Retinal pigment epithelial cell (primary cell): ENCODE measurements at regions not wholly inside any gene's neighbourhood (a gene's known extent, or its start where the extent isn't known, plus 50 kb on each side); places are given as distances from the start of the nearest gene placed in this dataset.

Source experiments
- DNase-seq: peaks from one replicate; pipeline ENCODE4 v3.0.0-alpha.2; 2010; ENCODE audit warnings: low read depth
- H3K4me3 ChIP-seq: 2 replicates; pipeline ENCODE4 v1.5.1; 2011; ENCODE audit warnings: mild to moderate bottlenecking, low read length, control low read depth, moderate library complexity
- CTCF ChIP-seq: conservative IDR thresholded peaks from 2 replicates; pipeline ENCODE4 v1.5.1; 2011; ENCODE audit warnings: low read depth, low read length, control low read depth, inconsistent platforms

- no peak for TF ChIP-seq CTCF
- no peak overlapping the region for H3K4me3 ChIP-seq
- DNase-seq: no peak
Measured at GRCh38 chr7:96591900-96592676, 117.6 kb downstream of the SEM1 start.

GRCh38 chr7:96591159-96591899 lies 118.3 kb downstream of the SEM1 start:
- TF ChIP-seq CTCF: no peak
- H3K4me3 ChIP-seq: no peak overlapping the region
- no peak for DNase-seq

GRCh38 chr7:96589038-96589437 lies 120.6 kb downstream of the SEM1 start:
- TF ChIP-seq CTCF: no peak
- no peak for DNase-seq
- H3K4me3 ChIP-seq: no peak overlapping the region

- no peak for TF ChIP-seq CTCF
- H3K4me3 ChIP-seq: no peak overlapping the region
- no peak for DNase-seq
Measured at GRCh38 chr7:96579119-96579518, 130.5 kb downstream of the SEM1 start.

- no peak for TF ChIP-seq CTCF
- DNase-seq: no peak
- no peak overlapping the region for H3K4me3 ChIP-seq
Measured at GRCh38 chr7:96578606-96579005, 131.0 kb downstream of the SEM1 start.

GRCh38 chr7:96563409-96563808 lies 146.2 kb downstream of the SEM1 start:
- no peak for DNase-seq
- TF ChIP-seq CTCF: no peak
- H3K4me3 ChIP-seq: no peak overlapping the region

- no peak for DNase-seq
- TF ChIP-seq CTCF: no peak
- no peak overlapping the region for H3K4me3 ChIP-seq
Measured at GRCh38 chr7:96562966-96563365, 146.7 kb downstream of the SEM1 start.
